ENCODE measurements at regions not wholly inside any gene's neighbourhood (a gene's known extent, or its start where the extent isn't known, plus 50 kb on each side); places are given as distances from the start of the nearest gene placed in this dataset.

DNA sequence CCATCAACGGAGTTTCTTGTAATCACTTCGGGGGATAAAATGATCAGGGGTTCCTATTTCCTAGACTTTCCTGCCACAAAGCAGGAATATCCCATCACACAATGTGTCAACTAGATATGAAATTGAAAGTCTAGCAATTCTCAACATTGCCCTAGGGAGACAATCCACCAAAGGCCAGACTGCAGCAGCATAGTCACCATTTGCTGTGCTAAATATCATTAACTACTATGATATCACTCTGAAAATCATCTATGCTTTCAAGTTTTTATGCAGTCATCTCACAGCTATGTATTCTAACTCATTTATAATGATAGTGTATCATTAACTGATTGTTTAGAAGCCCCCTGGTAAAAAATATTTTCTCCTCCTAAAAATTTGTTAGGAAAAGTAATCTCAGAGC lies 342.6 kb upstream of the CDH6 start:
- TF ChIP-seq, protein P1, sequence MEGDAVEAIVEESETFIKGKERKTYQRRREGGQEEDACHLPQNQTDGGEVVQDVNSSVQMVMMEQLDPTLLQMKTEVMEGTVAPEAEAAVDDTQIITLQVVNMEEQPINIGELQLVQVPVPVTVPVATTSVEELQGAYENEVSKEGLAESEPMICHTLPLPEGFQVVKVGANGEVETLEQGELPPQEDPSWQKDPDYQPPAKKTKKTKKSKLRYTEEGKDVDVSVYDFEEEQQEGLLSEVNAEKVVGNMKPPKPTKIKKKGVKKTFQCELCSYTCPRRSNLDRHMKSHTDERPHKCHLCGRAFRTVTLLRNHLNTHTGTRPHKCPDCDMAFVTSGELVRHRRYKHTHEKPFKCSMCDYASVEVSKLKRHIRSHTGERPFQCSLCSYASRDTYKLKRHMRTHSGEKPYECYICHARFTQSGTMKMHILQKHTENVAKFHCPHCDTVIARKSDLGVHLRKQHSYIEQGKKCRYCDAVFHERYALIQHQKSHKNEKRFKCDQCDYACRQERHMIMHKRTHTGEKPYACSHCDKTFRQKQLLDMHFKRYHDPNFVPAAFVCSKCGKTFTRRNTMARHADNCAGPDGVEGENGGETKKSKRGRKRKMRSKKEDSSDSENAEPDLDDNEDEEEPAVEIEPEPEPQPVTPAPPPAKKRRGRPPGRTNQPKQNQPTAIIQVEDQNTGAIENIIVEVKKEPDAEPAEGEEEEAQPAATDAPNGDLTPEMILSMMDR (IDR thresholded peaks at IDR 0.05; ENCODE audit: borderline replicate concordance, control extremely low read depth, extremely low read depth, insufficient read depth, missing control alignments), result no peak
- in situ Hi-C loops (cut with MboI; ENCODE audit: low sequenced_read_pairs, unreplicated experiment), result no loop called here
- no peak for DNase-seq (ENCODE audit: low spot score)

DNA sequence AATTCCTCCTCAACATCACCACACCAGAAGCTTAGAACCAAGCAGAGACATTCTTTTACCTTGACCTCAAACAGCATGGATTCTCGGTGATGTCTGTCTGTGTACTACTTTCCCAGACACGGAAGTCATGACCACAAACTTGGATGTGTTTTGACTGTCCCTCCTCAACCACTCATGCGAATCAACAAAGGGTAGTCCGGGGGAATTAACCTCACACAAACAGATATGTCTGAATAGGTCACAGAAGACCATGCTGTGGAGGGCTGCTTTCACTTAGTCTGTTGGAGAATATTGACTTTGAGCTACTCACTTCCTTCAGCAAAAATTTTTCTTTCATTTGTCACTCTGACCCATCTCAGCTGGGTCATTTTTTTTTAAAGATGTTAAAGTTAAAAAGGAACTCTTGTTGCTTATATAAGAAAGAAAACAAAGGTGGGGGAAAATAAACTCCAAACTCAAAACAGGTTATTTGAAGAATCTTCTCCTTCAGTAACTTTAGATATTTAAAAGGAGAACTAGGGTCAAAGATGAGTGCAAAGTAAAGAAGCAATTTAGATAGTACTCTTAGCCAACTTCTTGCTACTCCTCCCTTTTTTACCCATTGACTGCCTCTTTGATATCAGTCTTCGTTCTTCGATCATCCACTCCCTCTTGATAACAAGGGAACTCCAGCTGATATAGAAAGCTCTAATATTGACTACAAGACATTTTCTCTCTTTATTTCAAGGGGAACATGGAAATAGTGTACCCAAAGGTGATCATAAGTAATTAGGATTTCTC lies 343.4 kb upstream of the CDH6 start:
- DNase-seq (ENCODE audit: low spot score), result no peak
- TF ChIP-seq, protein P1 (IDR thresholded peaks at IDR 0.05; ENCODE audit: borderline replicate concordance, control extremely low read depth, extremely low read depth, insufficient read depth, missing control alignments), result no peak
- in situ Hi-C loops (cut with MboI; ENCODE audit: low sequenced_read_pairs, unreplicated experiment), result no loop called here

DNA sequence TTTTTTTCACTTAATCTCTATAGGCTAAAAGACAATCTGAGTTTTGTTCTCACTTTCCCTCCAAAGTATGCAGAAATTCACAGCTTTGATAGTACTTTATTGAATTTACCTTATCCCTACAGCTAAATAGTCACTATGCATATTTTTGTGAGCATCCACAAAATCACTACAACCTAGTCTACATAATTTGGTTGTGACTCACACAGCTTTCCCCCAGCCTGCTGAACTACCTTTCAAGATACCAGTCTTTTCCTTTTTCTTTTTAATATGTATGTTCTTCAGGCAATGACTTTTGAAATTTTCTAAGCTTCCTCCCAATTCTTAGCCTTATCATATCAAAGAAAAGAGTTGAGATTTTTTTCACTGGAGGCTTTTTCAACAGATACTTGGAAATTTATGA lies 347.3 kb upstream of the CDH6 start:
- in situ Hi-C loops (cut with MboI; ENCODE audit: low sequenced_read_pairs, unreplicated experiment), result no loop called here
- DNase-seq (ENCODE audit: low spot score), result no peak
- TF ChIP-seq, protein P1 (IDR thresholded peaks at IDR 0.05; ENCODE audit: borderline replicate concordance, control extremely low read depth, extremely low read depth, insufficient read depth, missing control alignments), result no peak

DNA sequence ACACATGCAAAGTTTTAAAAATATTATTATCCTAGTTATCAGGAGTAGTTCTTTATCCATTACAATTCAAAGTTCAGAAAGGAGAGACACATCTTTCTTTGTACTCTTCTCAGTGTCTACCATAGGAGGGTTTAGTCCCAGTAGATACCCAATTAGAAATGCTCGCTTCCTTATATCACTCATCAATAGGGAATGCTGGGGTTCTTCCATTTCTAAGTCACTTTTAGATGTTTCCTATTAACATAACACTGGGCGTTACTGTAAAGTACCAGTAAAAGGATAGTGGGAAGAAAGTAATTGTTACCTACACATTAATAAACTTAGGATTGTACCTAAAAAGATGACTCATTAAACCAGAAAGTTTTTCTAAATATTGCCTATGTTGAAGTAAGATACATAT lies 348.3 kb upstream of the CDH6 start:
- in situ Hi-C loops (cut with MboI; ENCODE audit: low sequenced_read_pairs, unreplicated experiment), result no loop called here
- DNase-seq (ENCODE audit: low spot score), result no peak
- TF ChIP-seq, protein P1 (IDR thresholded peaks at IDR 0.05; ENCODE audit: borderline replicate concordance, control extremely low read depth, extremely low read depth, insufficient read depth, missing control alignments), result no peak

DNA sequence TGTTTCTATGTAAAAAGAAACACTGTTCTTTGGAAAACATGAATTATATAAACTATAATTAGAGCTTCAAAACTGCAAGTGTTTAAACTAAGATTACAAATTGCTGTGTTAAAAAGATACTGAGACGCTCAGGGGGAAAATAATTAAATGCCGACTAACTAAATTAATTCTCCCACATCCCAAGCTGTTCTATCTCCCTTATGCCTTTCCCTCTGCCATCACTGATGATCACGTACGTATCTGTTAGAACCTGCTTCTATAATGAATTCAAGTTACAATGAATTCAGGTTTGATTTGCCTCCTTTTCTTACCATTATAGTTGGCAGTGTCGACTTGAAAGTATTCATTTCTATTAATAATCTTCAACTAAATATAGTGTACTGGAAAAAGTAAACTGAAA lies 349.9 kb upstream of the CDH6 start:
- in situ Hi-C loops (cut with MboI; ENCODE audit: low sequenced_read_pairs, unreplicated experiment), result no loop called here
- TF ChIP-seq, protein P1 (IDR thresholded peaks at IDR 0.05; ENCODE audit: borderline replicate concordance, control extremely low read depth, extremely low read depth, insufficient read depth, missing control alignments), result no peak

DNA sequence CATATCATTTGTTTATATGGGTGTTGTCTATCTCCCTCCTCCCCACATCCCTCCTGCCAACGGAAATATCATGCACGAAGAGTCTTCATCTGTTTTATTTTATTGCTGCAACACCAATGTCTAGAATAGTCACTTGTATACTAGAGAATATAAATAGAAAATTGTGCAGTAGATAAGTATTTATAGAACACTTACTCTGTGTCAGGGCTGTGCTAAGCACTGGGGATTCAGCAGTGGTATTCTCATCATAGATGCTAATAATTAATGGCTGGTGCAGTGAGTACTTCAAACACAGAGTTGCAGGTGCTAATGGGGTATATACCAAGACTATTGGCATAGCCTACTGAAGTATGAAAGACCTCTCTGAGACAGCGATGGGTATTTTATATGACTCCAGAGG lies 353.5 kb upstream of the CDH6 start:
- no peak for DNase-seq (ENCODE audit: low spot score)
- in situ Hi-C loops (cut with MboI; ENCODE audit: low sequenced_read_pairs, unreplicated experiment), result no loop called here
- TF ChIP-seq, protein P1 (IDR thresholded peaks at IDR 0.05; ENCODE audit: borderline replicate concordance, control extremely low read depth, extremely low read depth, insufficient read depth, missing control alignments), result no peak

More for the DNA sequence above, 349.9 kb upstream of the CDH6 start:
- DNase-seq (ENCODE audit: low spot score), result no peak

Data from GM13976 (cell line).